Memory B cell (primary cell): ENCODE measurements at regions not wholly inside any gene's neighbourhood (a gene's known extent, or its start where the extent isn't known, plus 50 kb on each side); places are given as distances from the start of the nearest gene placed in this dataset.

Experiments used
- ATAC-seq: fragments of 150-1000 bp; cut with Tn5 transposase; 2 replicates; pipeline ENCODE4 v1.10.0; 2021; ENCODE audit warnings: low read depth, mild to moderate bottlenecking, moderate library complexity
- DNase-seq, 2 donors: peaks; one replicate each; pipeline ENCODE4 v3.0.0; 2022; ENCODE audit warnings: low spot score in 2 of 2
- H3K27ac Mint-ChIP-seq: one replicate; pipeline ENCODE4 v1.8.0; 2022; ENCODE audit warnings: mild to moderate bottlenecking, moderate library complexity, mixed read lengths
- H3K27me3 Mint-ChIP-seq: one replicate; pipeline ENCODE4 v1.8.0; 2022; ENCODE audit warnings: mixed read lengths
- H3K36me3 Mint-ChIP-seq: one replicate; pipeline ENCODE4 v1.8.0; 2022; ENCODE audit warnings: mild to moderate bottlenecking, mixed read lengths
- H3K4me1 Mint-ChIP-seq: one replicate; pipeline ENCODE4 v1.8.0; 2022; ENCODE audit warnings: mixed read lengths
- H3K4me3 Mint-ChIP-seq: one replicate; pipeline ENCODE4 v1.8.0; 2022; ENCODE audit warnings: mild to moderate bottlenecking, moderate library complexity, mixed read lengths
- H3K9me3 Mint-ChIP-seq: one replicate; pipeline ENCODE4 v1.8.0; 2022; ENCODE audit warnings: mixed read lengths

DNA sequence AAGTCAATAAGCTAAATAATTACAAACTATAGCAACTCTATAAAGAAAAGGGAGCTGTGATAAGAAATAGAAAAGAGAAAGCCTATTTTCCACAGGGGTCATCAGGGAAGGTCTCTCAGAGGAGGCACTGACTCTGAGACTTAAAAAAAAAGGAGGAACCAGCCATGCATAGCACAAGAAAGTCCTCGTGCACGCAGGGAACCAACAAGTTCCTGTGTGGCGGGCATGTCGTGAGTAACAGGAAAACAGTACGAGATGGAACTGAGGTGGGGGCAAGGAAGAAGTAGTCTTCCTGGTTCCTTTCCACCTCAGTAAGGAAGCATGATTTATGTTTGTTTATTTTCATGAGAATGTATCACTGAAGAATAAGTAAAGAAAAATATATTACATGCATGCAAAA is 367.0 kb upstream of the TMEM132C start:
- Mint-ChIP-seq H3K27ac (no peak overlapping the region), H3K9me3 (peaks cover 5% of the 10 kb centered on the region), H3K36me3 (no peaks in the 10 kb centered on the region), H3K4me1 (no peaks in the 10 kb centered on the region), H3K4me3 (no peak overlapping the region), H3K27me3 (no peaks in the 10 kb centered on the region)
- ATAC-seq (no peak), DNase-seq (no peak)

DNA sequence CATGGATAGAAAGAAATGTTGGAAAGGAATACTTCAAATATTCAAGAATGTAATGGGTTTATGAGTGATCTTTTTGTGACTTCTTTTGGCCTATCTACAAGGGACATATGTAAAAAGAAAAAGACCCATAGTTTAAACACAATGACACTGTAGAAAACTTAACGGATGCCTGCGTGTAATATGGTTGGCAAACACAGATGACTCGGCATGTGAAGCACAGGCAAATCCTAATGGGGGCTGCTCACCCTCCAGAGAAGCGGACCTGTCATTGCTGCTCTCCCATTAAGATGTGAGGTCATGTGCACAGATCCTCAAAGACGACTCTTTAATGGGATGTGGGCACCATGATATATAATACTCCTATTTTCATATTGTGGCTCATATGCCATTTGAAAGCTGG is 366.6 kb upstream of the TMEM132C start:
- Mint-ChIP-seq H3K27me3 (no peaks in the 10 kb centered on the region), H3K4me3 (no peak overlapping the region), H3K27ac (no peak overlapping the region), H3K9me3 (peaks cover 8% of the 10 kb centered on the region), H3K36me3 (no peaks in the 10 kb centered on the region), H3K4me1 (no peaks in the 10 kb centered on the region)
- no peak for DNase-seq
- no peak for ATAC-seq

GRCh38 chr12:127903146-127903545 is 363.8 kb upstream of the TMEM132C start:
- no peak for ATAC-seq
- Mint-ChIP-seq H3K27me3 (no peaks in the 10 kb centered on the region), H3K9me3 (peaks cover 11% of the 10 kb centered on the region), H3K27ac (no peak overlapping the region), H3K36me3 (no peaks in the 10 kb centered on the region), H3K4me3 (no peak overlapping the region), H3K4me1 (no peaks in the 10 kb centered on the region)
- no peak for DNase-seq

DNA sequence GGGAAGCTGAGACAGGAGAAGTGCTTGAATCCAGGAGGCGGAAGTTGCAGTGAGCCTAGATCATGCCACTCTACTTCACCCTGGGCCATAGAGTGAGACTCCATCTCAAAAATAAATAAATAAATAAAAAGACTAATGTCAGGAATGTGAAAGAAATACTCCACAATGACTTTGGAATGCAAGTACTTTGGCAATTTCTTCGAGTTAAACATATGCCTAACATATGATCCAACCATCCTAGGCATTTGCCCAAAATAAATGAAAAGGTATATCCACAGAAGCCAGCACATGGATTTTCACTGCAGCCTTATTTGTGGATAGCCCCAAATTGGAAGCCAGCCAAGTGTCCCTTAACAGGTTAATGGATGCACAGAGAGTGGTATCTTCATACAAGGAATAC is 357.9 kb upstream of the TMEM132C start:
- Mint-ChIP-seq H3K9me3 (peaks cover 13% of the 10 kb centered on the region), H3K4me3 (no peak overlapping the region), H3K4me1 (no peaks in the 10 kb centered on the region), H3K36me3 (no peaks in the 10 kb centered on the region), H3K27me3 (no peaks in the 10 kb centered on the region), H3K27ac (no peak overlapping the region)
- no peak for DNase-seq
- ATAC-seq, result no peak

GRCh38 chr12:127911291-127911690 is 355.7 kb upstream of the TMEM132C start:
- H3K4me1 Mint-ChIP-seq, result no peaks in the 10 kb centered on the region
- peaks cover 3% of the 10 kb centered on the region for H3K9me3 Mint-ChIP-seq
- H3K27ac Mint-ChIP-seq, result no peak overlapping the region
- H3K27me3 Mint-ChIP-seq, result no peaks in the 10 kb centered on the region
- DNase-seq (no peak), ATAC-seq (no peak)
- H3K4me3 Mint-ChIP-seq, result no peak overlapping the region
- no peaks in the 10 kb centered on the region for H3K36me3 Mint-ChIP-seq

DNA sequence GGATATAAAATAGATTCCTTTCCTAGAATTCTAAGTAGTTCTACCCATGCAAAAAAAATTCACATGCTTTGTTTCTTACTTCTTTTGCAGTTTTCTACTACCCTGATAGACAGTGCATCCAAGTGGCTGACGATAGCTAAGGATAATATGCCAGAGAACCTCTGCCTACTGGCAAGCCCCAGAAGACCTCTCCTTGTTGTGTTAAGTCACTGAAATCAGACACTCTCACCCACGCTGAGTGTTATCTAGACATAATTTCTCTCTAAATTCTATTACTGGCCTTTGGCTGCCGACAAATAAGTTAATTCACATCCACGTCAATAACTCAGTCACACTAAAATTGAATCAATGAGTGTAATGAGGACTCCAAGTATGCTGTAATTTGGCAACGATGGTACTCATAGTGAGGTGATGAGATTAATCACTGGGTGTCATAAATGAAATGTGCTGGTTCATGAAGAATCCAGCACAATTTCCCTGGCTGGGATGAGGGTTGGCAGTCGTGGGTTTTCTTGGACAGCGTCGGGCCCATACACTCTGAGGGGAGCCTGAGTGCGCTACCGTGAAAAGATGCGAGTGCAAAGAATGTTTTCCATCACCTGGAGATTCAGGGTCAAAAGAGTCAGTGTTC is 354.8 kb upstream of the TMEM132C start:
- H3K4me1 Mint-ChIP-seq, result no peaks in the 10 kb centered on the region
- no peak overlapping the region for H3K27ac Mint-ChIP-seq
- peaks cover 4% of the 10 kb centered on the region for H3K9me3 Mint-ChIP-seq
- no peaks in the 10 kb centered on the region for H3K36me3 Mint-ChIP-seq
- DNase-seq (no peak), ATAC-seq (no peak)
- H3K4me3 Mint-ChIP-seq, result no peak overlapping the region
- no peaks in the 10 kb centered on the region for H3K27me3 Mint-ChIP-seq

GRCh38 chr12:127923501-127923900 is 343.5 kb upstream of the TMEM132C start:
- Mint-ChIP-seq H3K4me3 (no peak overlapping the region), H3K27me3 (no peaks in the 10 kb centered on the region), H3K4me1 (no peaks in the 10 kb centered on the region), H3K27ac (no peak overlapping the region), H3K36me3 (no peaks in the 10 kb centered on the region), H3K9me3 (peaks cover 2% of the 10 kb centered on the region)
- no peak for DNase-seq
- ATAC-seq, result no peak

DNA sequence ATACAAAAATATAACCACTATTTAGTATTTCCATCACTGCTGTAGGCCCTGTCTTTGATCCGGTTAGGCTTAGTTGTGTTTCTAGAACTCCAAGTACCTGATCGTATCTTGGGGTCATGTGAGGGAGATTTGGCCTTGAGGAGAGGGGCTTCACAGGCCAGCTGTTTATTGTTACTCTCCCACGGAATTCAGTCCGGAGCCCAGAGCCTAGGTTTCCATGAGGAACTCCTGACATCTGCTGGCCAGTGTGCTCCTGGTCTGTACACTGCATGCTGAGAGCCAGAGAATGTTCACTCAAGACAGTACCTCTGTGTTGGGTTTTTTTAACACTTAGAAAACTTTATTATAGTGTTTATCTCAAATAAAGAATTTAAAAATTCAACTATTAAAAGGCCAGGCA is 341.0 kb upstream of the TMEM132C start:
- Mint-ChIP-seq H3K27me3 (no peaks in the 10 kb centered on the region), H3K36me3 (no peaks in the 10 kb centered on the region), H3K4me1 (no peaks in the 10 kb centered on the region), H3K27ac (no peak overlapping the region), H3K9me3 (peaks cover 5% of the 10 kb centered on the region), H3K4me3 (no peak overlapping the region)
- ATAC-seq (no peak), DNase-seq (no peak)

DNA sequence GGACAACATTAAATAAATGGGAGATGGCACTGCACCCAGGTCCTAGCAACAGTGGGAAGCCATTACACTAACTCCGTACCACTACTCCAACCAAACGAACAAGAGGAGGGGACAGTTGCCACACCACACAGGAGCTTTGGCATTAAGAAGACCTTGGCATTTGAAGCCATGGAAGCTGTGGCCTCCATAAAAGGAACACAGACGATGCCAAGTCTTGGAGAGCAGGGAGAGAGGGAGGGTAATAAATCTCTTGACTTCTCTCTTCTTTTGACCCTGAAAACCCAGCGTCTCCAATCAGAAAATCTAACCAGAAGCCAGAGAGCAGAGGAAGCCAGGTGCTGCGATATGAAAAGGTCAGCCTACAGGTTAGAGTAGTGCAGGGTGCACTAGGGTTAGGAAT is 338.8 kb upstream of the TMEM132C start:
- H3K4me3 Mint-ChIP-seq, result no peak overlapping the region
- no peaks in the 10 kb centered on the region for H3K36me3 Mint-ChIP-seq
- ATAC-seq, result no peak
- DNase-seq, result no peak
- no peak overlapping the region for H3K27ac Mint-ChIP-seq
- H3K27me3 Mint-ChIP-seq, result no peaks in the 10 kb centered on the region
- no peaks in the 10 kb centered on the region for H3K4me1 Mint-ChIP-seq
- peaks cover 4% of the 10 kb centered on the region for H3K9me3 Mint-ChIP-seq

DNA sequence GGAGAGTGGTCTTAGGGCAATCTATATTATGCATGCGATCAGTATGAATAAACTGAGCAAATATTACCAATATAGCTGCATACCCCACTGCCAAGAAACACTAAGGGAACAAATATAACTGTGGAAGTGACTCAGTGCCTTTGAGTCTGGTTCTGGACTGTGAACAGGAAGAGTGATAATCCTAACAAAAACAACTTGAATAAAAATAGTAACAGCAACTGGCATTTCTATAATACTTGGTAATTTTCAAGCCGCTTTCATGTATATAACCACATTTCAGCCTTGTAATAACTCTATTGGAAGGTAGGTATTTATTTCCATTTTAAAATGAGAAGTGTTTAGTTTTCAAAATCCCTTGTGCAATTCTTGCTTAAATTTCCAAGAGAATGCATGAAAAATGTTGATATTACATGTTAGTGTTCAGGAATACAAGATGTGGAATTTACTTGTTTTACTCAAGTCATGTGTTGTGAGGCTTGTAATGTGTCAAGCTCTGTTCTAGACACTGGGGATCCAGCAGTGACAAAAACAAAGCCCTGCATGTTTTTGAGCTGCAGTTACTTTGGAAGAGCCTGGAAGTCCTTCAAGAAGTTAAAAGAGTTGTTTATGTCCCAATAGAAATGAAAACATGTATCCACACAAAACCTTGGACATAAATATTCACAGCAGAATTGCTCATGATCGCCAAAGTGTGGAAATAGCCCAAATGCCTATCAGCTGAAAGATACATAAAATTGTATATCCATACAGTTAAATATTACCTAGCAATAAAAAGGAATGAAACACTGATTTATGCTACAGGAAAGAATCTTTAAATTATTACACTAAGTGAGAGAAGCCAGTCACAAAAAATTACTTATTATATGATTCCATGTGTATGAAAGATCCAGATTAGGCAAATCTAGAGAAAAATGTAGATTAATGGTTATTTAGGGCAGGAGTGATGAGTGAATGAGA is 338.1 kb upstream of the TMEM132C start:
- H3K9me3 Mint-ChIP-seq, result peaks cover 4% of the 10 kb centered on the region
- H3K27me3 Mint-ChIP-seq, result no peaks in the 10 kb centered on the region
- ATAC-seq (no peak), DNase-seq (no peak)
- no peak overlapping the region for H3K27ac Mint-ChIP-seq
- H3K4me1 Mint-ChIP-seq, result no peaks in the 10 kb centered on the region
- no peaks in the 10 kb centered on the region for H3K36me3 Mint-ChIP-seq
- H3K4me3 Mint-ChIP-seq, result no peak overlapping the region

- DNase-seq (no peak), ATAC-seq (no peak)
- no peaks in the 10 kb centered on the region for H3K27me3 Mint-ChIP-seq
- H3K9me3 Mint-ChIP-seq, result peaks cover 4% of the 10 kb centered on the region
- no peaks in the 10 kb centered on the region for H3K36me3 Mint-ChIP-seq
- H3K27ac Mint-ChIP-seq, result no peak overlapping the region
- H3K4me1 Mint-ChIP-seq, result no peaks in the 10 kb centered on the region
- H3K4me3 Mint-ChIP-seq, result no peak overlapping the region
Measured at GRCh38 chr12:127930122-127930521, 336.8 kb upstream of the TMEM132C start.

DNA sequence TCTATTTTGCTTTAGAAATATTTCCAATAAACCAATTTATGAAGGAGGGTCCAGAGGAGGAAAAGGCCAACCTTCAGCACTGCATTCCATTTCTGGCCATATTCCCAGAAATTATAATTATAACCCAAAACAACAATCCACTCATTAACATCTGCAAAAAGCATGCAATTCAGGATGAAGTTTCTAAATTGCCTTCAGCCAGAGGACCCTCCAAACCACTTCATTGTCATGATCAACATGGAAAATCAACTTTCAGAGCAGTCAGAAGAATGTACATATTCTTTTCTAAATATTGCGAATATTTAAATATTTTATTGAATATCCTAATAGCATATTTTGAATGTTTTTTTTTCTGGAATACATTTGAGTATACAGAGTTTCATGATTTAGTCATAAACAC is 332.6 kb upstream of the TMEM132C start:
- Mint-ChIP-seq H3K36me3 (no peaks in the 10 kb centered on the region), H3K27ac (no peak overlapping the region)
- no peak for DNase-seq

DNA sequence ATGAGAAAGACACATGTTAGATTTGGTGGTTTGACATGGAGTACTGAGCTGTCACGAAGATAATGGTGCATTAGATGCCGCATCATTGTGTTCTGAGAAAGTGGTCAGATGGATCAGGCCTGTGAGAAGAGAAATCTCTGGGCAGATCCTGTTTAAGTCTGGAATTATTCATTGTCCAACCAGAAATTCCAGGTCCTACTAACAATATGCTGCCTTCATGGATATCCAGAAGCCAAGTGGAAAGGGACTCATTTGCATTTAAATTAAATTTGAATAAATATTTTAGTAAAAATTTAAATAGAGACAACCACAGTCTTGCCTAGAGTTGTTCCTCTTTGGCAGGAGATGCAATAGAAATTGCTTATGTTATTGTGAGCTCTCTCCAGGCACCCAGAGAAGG is 330.5 kb upstream of the TMEM132C start:
- ATAC-seq (no peak), DNase-seq (no peak)
- H3K9me3 Mint-ChIP-seq, result no peaks in the 10 kb centered on the region
- no peaks in the 10 kb centered on the region for H3K4me1 Mint-ChIP-seq
- H3K36me3 Mint-ChIP-seq, result no peaks in the 10 kb centered on the region
- H3K27ac Mint-ChIP-seq, result no peak overlapping the region
- no peak overlapping the region for H3K4me3 Mint-ChIP-seq
- peaks cover 2% of the 10 kb centered on the region for H3K27me3 Mint-ChIP-seq

More for the DNA sequence above, 332.6 kb upstream of the TMEM132C start:
- ATAC-seq, result no peak
- H3K4me3 Mint-ChIP-seq, result no peak overlapping the region
- H3K9me3 Mint-ChIP-seq, result peaks cover 4% of the 10 kb centered on the region
- no peaks in the 10 kb centered on the region for H3K4me1 Mint-ChIP-seq
- H3K27me3 Mint-ChIP-seq, result peaks cover 2% of the 10 kb centered on the region

- DNase-seq, result no peak
- H3K4me1 Mint-ChIP-seq, result no peaks in the 10 kb centered on the region
- H3K27me3 Mint-ChIP-seq, result peaks cover 2% of the 10 kb centered on the region
- no peaks in the 10 kb centered on the region for H3K36me3 Mint-ChIP-seq
- H3K9me3 Mint-ChIP-seq, result peaks cover 2% of the 10 kb centered on the region
- H3K27ac Mint-ChIP-seq, result no peak overlapping the region
- H3K4me3 Mint-ChIP-seq, result no peak overlapping the region
- no peak for ATAC-seq
Measured at GRCh38 chr12:127941332-127941731, 325.6 kb upstream of the TMEM132C start.
